GM04504 (cell line): ENCODE measurements at regions not wholly inside any gene's neighbourhood (a gene's known extent, or its start where the extent isn't known, plus 50 kb on each side); places are given as distances from the start of the nearest gene placed in this dataset.

Experiments used
- DNase-seq: peaks from one replicate; pipeline ENCODE4 v3.0.0-alpha.2; 2012; ENCODE audit warnings: low read depth

DNA sequence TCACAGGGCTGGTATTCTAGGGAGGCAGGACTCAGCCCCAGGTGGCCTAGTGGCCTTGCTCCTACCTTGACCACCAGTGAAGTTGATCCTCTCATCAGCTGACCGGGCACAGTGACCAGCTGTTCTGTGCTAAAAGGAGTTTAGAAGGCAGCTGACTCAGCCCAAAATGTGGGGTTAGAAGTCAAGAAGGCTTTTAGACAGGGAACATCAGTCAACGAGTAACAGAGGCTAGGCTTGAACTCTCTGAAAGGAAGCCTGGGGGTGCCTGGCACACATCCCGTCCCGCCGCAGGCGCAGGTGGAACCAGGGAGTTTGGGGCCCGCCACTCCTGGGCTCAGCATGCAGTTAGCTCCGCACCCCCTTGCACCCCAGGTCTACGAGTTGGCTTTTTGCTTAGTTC lies 114.9 kb upstream of the SLC45A1 start:
- no peak for DNase-seq

DNA sequence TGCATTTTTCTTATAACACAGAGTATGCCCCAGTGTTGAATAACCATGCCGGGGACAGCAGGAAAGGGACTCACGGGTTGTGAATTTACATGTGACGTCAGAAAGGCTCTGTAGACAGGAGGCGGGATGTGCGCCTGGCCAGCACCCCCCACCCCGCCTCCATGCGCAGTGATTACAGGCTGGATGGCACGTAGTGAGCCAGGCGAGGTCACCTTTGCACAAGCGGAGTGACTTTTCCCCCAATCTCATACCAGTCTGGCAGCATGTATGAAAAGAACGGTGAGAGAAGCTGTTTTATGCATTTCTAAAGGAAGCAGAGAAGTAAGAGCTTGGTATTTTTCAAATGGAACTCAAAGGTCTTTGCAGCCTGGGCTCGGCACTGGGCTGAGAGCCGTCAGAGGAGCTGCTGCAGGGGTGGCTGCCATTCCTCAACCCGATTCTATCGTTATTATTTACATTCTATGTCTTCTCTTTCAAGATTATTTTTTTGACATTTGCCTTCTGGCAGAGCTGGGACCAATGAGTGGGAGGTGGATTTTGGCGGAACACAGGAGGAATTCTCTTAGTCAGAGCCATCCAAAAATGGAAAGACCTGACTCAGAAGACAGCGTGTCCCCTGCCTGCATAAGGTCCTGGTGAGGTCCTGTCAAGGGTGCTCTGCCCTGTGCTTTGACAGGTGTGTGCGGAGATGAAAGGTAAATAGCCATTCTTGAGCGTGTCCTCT lies 115.6 kb upstream of the SLC45A1 start:
- no peak for DNase-seq

DNA sequence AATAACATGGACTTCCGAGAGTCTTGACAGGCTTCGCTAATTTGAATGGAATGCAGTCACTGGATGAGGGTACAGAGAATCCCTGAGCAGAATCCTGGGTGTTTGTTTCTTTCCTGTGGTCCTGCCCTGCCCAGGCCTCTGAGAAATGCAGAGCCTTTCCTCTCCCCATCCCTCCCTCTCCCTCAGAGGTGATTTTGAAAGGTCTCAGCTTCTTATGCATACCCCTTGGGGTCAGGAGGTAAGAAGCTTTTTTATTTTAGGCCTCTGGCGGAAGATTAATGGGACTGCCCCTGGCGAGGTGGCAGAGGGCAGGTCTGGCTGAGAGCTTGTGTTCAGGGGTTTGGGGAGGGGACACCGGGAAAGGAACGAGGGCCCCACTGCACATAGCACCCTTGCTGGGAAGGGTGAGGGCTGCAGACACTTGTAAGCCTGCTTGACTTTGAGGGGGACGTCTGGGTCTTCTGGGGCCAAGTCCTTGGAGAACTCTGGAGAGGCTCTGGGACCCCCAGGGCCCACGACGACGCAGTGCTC lies 116.5 kb upstream of the SLC45A1 start:
- no peak for DNase-seq

DNA sequence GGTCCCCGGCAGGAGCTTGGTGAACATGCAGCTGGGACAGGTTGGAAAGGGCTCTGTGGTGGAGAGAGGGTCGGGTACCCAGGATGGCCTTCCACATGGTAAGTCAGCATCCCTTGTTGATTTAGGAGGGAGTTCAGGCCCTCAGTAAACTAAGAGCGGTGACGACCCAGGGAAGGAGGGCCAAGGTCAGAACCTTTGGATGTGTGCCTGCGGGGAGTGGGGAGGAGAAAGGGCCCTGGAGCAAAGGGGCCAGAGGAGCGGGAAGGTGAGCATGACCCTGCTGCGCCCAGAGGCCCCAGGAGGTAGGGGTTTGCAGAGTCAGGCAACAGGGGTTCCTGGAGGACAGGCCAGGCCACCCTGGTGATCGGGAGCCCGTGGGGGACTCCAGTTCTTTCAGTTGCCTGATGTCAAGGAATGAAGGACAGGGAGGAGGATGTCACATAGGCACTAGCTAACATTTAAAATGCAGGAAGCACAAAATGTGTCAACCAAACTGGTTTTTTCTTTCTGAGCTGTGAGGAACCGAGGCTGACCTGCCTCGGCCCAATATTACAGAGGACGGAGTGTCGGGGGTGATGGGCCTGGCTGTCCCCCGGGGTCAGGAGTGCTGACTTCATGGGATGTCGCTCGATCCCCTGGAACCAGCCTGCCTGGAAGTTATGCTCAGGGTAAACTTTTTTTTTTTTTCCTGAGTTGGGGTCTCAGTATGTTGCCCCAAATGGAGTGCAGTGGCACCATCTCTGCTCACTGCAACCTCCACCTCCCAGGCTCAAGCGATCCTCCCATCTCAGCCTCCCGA lies 117.4 kb upstream of the SLC45A1 start:
- DNase-seq = no peak

DNA sequence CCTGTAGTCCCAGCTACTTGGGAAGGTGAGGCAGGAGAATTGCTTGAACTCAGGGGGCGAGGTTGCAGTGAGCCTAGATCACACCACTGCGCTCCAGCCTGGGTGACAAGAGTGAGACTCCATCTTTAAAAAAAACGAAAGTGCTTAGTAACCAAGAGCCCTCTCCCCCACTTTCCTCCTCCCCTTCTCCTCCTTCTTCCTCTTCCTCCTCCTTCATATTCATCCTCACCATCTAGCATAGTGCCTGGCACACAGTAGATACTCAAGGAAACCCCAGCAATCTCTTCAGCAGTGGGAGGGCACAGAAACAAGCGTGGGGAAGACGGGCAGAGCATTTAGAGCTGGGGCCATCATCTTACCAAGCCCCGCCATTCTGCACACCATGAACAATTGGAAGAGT lies 119.4 kb upstream of the SLC45A1 start:
- DNase-seq = no peak

DNA sequence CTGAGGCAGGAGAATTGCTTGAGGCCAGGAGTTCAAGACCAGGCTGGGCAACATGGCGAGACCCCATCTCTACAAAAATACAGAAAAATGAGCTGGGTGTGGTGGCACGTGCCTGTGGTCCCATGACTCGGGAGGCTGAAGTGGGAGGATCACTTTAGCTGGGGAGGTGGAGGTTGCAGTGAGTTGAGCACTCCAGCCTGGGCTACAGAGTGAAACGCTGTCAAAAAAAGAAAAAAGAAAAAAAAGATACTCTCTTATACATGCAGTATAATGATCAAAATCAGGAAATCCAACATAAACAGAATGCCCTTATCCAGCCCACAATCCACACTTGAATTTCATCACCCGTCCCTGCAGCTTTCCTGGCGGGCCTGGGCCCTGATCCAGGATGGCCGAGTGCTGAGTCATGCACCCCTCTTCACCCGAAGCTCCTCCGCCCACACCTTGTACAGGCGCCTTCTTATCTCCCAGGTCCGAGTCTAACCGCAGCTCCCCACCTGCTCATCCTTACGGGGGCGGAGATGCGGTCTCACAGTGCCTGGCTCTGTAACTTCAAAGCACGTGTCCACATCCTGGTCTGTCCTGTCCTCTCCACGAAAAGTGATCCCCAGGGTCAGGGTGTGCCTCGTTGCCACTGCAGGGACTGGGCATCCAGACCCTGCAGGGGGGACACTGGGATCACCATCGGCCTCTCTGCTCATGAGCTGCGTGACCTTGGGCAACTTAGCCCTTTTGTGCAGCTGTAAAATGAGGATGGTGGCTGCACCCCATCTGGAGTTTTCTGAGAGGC lies 120.2 kb upstream of the SLC45A1 start:
- DNase-seq = peak; percentile 56

DNA sequence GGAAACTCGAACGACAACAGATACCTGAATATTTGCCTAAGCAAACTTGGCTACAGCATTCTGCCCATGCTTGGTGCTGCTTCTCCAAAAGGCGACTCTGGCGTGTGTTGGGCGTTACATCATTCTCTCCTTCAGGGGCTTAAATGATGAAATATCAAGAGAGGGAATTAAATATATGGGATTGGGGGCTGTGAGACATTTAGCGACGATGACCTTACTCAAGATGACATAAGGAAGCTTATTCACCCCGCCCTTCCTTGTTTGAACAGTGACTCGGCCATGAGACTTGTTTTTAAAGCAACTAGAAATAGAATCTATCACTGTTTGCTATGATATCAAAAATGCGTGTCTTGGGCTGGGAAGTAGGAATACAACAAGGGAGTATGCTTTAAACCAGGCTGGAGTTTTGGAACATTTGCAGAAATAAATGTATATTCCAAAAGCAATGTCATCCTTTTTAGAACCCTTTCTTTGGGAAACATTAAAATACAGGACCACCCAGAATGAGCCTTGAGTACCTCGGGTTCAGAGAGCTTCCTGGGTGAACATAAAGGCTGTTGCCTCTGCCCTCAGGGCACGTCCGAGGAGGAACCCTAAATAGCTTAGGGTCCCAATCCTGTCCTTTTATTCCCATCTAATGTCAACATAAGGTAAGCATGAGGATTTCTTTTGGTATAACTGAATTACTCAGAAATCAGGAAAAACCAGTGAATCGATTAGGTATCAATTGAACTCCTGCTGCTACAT lies 123.3 kb upstream of the SLC45A1 start:
- no peak for DNase-seq

DNA sequence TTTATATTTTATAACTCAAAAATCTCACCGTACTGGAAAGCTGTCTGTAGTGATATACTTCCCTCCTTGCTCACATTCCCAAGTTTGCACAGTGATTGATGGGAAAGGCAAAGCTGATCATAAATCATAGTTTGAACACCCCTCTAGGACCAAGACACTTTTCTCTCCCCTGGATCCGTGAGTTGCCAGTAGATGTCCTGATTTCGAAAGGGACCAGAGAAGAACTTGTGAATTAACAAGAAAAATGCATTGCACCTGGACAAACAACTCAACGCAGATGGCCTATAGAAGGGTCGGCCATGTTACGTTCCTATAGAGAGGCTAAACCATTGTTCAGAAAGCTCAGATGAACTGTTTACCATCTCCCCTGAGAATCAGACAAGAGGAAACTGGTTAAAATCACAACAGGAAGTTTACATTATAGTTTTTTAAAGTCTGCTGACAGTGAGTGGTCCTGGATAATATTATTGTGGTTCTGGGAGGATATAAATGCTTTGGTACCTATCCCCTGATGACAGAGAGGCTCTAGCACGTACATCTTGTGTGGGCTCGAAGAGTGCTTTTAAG lies 124.0 kb upstream of the SLC45A1 start:
- no peak for DNase-seq

DNA sequence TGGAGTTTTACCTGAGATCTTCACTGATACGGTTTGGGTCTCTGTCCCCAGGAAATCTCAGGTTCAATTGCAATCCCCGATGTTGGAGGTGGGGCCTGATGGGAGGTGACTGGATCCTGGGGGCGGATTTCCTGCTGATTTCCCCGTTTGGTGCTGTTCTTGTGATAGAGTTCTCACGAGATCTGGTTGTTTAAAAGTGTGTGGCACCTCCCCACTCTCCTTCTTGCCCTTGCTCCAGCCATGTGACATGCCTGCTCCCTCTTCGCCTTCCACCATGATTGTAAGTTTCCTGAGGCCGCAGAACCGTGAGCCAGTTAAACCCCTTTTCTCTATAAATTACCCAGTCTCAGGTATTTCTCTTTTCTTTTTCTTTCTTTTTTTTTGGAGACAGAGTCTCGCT lies 126.4 kb upstream of the SLC45A1 start:
- DNase-seq = no peak

DNA sequence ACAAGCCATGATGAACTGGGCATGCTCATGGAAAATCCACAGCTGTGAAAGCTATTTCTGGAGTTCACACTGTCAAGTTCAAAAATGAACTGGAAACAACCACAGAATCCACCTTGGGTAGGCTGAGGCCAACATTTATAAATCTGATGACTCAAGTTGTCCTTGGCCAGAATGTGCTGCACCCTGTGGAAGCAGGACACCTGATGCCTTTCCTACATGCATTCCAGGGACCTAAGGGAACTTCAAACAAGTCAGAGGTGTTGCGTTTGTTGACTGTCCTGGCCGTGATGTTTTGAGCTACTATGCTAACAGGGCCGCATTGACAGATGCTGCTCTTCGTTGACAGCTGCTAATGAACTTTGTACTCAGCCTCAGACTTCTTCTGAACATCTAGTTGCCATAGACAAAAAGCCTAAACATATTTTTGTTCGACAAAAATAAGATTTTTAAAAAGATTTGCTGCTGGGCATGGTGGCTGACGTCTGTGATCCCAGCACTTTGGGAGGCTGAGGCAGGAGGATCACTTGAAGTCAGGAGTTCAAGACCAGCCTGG lies 127.9 kb upstream of the SLC45A1 start:
- DNase-seq = no peak

DNA sequence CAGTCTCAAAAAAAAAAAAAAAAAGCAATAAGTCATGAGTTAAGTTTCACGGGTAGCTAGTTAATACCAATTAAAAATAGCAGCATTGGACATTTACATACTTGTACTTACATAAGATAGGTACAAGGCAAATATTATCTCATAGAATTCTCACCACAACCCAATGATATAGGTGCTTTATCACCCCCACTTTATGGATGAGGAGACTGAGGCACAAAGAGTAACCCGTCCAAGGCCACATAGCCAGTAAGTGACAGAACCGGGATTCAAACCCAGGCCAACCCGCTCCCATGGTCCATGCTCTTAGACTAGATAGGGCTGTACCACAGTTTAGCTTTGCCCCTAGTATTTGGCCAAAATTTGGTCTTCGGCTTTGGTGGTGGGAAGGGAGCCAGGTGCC lies 132.5 kb upstream of the SLC45A1 start:
- DNase-seq = no peak

DNA sequence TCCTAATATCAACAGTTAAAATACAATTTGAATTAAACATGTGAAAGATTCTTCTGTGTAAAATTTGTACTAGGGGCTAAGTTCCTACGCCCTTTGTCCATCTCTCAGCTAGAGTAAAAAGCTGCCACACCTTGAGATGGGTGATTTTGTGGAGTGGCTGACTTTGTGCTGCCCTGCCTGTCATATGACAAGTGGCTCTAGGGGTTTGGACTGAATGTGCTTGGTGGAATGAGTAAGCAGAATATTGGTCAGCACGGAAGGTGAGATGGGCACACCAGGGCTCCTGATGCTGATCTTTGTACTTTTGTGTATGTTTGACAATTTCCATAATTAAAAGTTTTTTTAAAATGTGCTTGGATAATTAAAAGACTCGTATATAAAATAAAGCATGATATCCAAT lies 133.6 kb upstream of the SLC45A1 start:
- no peak for DNase-seq

DNA sequence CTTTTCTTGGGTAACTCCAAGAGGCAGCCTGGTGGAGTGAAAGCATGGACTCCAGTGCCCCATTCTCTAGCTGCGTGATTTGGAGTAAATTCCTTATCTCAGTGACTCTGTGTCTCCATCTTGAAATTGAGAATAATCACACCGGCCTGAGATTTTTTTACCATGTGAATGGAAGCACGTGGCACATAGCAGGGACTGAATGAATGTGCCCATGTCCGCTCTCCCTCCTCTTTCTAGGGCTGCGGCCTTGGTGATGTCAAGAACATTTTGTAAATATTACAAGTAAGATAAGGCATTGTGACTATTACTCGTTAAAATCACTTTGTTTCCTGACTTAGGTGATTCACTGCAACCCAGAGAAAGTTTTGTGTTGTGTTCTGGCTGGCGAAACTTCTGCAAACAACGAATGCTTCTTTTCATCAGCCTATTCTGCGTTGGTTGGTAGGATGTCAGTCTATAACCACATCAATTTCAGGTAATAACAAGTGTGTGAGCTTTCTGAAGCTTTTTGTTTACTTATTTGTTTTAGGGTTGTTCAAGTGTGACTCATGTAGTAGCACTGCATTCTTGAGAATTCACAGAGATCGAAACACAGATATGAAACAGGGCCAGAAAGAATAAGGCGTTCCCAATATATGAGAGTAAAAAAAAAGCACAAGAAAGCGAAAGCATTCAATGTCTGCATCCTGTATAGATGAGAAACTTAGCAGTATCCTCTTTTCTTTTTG lies 135.7 kb upstream of the SLC45A1 start:
- no peak for DNase-seq

DNA sequence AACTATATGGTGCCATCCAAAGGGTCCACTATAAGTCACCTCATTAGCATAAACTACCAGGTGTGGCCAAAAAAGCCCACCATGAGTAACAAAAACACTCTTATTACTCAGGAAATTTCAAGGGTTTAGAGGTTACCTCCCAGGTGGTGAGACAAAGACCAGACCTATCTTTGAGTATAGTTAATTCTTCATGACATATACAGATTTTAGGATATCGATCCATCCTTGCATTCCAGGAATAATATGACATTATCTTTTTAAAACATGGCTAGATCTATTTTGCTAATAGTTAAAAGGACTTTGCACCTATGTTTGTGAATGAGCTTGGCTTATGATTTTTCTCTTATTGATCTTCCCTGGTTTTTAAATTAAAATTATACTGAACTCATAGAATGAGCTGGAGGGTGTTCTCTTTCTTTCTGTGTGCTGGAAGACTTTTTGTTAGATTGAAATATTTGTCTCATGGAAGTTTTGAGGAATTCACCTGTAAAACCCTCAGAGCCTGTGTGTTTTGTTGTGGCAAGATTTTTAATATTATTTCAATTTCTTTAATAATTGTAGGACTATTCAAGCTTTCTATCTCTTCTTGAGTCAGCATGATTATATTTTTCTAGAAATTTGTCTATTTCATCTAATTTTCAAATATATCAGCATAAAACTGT lies 138.7 kb upstream of the SLC45A1 start:
- no peak for DNase-seq

DNA sequence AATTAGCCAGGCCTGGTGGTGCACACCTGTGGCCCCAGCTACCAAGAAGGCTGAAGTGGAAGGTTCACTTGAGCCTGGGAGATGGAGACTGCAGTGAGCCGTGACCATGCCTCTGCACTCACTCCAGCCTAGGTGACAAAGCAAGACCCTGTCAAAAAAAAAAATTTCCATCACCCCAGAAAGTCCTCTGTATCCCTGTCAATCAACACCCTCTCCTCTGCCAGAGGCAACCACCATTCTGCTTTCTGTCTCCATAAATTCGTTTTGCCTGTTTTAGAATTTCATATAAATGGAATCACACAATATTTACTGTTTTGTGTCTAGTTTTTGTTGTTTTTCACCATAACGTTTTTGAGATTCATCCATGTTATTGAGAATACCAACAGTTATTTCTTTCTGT lies 141.6 kb upstream of the SLC45A1 start:
- no peak for DNase-seq

DNA sequence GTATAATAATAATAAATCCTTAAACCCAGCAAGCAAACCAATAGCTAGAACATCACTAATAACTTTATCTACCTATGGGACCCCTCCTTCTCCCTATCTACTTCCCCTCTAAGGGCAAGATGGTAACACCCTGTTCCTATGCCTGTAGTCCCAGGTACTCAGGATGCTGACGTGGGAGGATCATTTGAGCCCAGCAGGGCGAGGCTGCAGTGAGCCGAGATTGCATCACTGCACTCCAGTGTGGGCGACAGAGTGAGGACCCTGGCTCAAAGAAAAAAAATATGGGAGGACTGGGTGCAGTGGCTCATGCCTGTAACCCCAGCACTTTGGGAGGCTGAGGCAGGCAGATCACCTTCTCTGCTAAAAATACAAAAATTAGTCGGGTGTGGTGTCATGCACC lies 143.1 kb upstream of the SLC45A1 start:
- no peak for DNase-seq

DNA sequence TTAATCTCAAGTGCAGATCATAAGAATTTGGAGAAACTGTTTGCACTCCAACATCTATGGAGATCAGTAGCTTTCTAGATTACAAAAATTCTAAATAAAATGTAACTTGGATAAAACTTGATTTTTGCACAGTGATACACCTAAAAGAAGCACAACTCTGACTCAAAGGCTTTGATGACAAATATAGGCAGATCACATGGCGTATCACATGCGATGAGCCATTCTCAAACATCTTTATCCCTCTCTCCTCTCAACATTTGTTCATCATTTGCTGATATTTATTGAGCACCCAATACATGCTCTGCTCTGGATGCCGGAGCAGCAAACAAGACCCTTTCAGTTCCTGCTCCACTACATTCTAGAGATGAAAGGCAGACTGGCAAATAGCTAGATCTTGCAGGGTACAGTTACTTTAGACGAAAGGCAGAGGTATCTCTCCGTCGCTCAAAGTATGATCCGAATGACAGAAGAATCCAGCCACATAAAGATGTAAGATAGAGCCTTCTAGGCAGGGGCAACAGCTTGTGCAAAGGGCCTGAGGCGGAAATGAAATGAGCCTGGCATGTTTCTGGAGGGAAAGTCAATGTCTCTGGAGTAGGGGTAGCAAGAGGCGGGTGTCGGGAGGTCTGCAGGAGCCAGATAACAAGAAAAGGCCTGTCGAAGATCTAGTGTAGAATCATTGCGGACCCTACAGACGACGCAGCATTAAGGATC lies 145.8 kb upstream of the ERRFI1 start:
- no peak for DNase-seq

DNA sequence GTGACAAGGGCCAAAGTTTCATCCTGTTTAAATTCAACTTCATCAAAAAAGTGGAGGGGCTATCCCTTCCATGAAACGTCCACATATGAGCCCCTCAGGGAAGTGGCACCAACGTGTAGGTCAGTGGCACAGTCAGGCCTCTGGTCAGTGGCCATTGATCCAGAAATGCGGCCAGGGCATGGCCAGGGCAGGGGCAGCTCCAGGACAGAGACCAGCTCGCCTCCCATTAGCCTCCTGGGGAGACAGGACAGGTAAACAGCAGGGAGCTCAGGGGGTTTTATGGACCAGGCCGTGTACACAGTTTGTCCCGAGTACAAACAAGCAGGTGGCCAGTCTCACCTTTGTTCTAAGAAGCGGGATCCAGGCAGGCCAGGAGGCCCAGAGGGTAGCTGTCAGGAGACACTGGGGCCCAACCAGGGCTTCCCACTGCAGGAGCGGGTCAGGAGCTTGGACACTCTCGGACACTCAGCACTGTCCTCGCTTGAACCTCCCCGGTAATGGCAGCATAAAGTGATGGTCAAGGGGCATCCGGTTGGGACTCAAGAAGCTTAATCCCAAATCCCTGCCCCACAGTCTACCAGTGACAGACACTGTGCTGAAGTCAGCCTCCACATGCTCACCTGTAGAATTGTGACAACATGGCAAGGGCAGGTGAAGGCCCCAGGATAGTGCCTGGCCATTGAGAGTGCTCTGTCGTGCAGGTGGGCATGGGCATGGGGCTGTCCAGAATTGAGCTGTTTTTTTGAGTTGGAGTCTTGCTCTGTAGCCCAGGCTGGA lies 144.1 kb upstream of the ERRFI1 start:
- DNase-seq = no peak
